ENCODE measurements at regions not wholly inside any gene's neighbourhood (a gene's known extent, or its start where the extent isn't known, plus 50 kb on each side); places are given as distances from the start of the nearest gene placed in this dataset.

- TF ChIP-seq CTCF (IDR thresholded peaks at IDR 0.05) (no peak), POLR2A (IDR thresholded peaks at IDR 0.05) (no peak)
Measured at GRCh38 chr5:174911118-174911517, 186.7 kb downstream of the MSX2 start.

Measured in heart left ventricle (tissue), 13 donors.